ENCODE measurements at regions not wholly inside any gene's neighbourhood (a gene's known extent, or its start where the extent isn't known, plus 50 kb on each side); places are given as distances from the start of the nearest gene placed in this dataset.

DNA sequence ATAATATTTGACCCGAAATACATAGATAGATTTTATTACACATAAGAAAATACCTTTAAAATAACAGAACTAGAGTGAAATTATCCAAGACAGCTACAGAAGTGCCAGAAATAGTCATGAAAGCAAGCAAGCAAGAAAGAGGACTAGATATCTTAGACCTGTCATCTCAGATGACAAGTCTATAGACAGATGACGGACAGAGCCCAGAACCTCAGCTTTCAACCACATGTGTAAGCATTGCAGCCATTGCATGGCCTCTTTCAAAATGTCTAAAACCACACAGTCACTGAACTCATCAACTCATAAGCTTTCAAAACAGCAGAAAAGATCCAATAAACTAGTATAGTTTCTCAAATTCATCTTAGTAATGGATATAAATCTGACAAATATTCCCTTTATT lies 59.8 kb upstream of the FHIT start:
- CTCF ChIA-PET = no interaction called here
- POLR2A ChIA-PET = no interaction called here
- ATAC-seq (no peak), DNase-seq (no peak)
- Mint-ChIP-seq H3K27me3 (peaks cover 6% of the 10 kb centered on the region), H3K27ac (no peak overlapping the region), H3K4me3 (no peak overlapping the region), H3K4me1 (no peaks in the 10 kb centered on the region), H3K36me3 (ENCODE audit: low read depth) (no peaks in the 10 kb centered on the region), H3K9me3 (ENCODE audit: low read depth) (peaks cover 1% of the 10 kb centered on the region)
- intact Hi-C loops (cut with DNase I, micrococcal nuclease) = no loop called here

DNA sequence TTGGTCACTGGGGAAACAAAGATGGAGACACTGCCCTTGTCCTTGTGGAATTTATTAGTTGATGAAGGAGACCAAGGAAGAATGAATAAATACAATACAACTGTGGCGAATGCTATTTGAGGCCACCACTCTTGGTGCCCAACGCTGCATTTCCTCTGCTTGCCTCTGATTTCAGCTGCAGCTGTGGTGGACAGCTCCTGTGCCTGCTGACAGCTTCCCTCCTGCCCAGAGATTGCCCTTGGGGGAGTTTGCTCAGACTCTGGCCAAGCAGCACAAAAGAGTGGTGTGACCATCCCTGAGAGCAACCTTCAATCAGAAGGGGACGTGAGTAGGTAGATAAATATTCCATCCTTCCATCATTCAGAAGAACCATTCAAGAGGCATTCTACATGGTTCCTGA lies 64.6 kb upstream of the FHIT start:
- ATAC-seq (no peak), DNase-seq (peak; percentile 5)
- Mint-ChIP-seq H3K27me3 (peaks cover 11% of the 10 kb centered on the region), H3K9me3 (ENCODE audit: low read depth) (no peaks in the 10 kb centered on the region), H3K36me3 (ENCODE audit: low read depth) (no peaks in the 10 kb centered on the region), H3K4me1 (no peaks in the 10 kb centered on the region), H3K27ac (no peak overlapping the region), H3K4me3 (no peak overlapping the region)
- intact Hi-C loops (cut with DNase I, micrococcal nuclease) = no loop called here
- POLR2A ChIA-PET = no interaction called here
- CTCF ChIA-PET = no interaction called here

DNA sequence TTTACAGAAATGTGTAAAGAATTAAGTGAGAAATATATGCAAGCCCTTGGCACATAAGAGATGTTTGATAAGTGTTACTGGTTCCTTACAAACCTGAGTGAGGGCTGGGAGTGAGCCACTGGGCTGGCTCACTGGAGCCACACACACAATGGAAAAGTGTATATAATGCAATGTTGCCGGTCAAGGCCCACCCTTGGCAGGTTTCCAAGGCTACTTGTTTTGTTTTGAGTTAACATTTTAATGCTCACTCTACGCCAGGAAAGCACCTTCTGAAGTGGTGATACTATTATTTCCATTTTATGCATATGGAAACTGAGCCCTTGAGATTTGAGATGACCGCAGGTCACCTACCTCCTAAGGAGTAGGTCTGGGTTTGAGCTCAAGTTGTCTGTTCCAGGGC lies 71.8 kb upstream of the FHIT start:
- Mint-ChIP-seq H3K27me3 (peaks cover 3% of the 10 kb centered on the region), H3K4me1 (no peaks in the 10 kb centered on the region), H3K36me3 (ENCODE audit: low read depth) (no peaks in the 10 kb centered on the region), H3K27ac (no peak overlapping the region), H3K4me3 (no peak overlapping the region), H3K9me3 (ENCODE audit: low read depth) (no peaks in the 10 kb centered on the region)
- ChIA-PET POLR2A (no interaction called here), CTCF (no interaction called here)
- no peak for DNase-seq
- intact Hi-C loops (cut with DNase I, micrococcal nuclease) = no loop called here
- ATAC-seq = no peak

DNA sequence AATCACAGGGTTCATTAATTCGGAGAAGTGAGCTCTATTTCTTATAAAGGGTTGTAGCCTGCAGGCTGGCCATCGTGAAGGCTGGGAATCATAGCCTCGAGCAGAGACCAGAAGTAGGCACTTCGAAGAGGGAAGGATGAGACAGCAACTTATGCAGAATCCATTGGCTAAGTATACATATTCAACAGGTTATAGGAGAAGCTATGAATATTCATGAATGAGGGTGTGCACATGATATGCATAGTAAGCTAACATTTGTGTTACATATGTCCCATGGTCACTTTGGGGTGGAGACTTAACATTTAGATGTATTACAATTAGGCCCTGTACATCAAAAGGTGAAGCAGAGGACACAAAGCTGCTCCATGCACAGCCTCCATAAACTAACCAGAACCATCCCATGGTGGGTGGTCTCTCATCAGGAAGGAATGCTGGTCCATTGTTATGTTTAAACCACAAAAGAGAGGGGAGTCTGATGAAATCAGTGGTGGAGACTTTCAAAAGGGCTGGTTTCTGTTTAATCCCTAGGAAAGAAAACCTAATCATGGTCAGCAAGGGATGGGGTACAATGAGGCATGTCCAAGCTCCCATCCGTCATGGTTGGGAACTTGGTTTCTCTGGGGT lies 80.8 kb upstream of the FHIT start:
- no peak for DNase-seq
- Mint-ChIP-seq H3K4me1 (no peaks in the 10 kb centered on the region), H3K27ac (no peak overlapping the region), H3K36me3 (ENCODE audit: low read depth) (no peaks in the 10 kb centered on the region), H3K4me3 (no peak overlapping the region), H3K9me3 (ENCODE audit: low read depth) (no peaks in the 10 kb centered on the region), H3K27me3 (peaks cover 8% of the 10 kb centered on the region)
- ChIA-PET CTCF (no interaction called here), POLR2A (no interaction called here)
- intact Hi-C loops (cut with DNase I, micrococcal nuclease) = no loop called here
- ATAC-seq = no peak

DNA sequence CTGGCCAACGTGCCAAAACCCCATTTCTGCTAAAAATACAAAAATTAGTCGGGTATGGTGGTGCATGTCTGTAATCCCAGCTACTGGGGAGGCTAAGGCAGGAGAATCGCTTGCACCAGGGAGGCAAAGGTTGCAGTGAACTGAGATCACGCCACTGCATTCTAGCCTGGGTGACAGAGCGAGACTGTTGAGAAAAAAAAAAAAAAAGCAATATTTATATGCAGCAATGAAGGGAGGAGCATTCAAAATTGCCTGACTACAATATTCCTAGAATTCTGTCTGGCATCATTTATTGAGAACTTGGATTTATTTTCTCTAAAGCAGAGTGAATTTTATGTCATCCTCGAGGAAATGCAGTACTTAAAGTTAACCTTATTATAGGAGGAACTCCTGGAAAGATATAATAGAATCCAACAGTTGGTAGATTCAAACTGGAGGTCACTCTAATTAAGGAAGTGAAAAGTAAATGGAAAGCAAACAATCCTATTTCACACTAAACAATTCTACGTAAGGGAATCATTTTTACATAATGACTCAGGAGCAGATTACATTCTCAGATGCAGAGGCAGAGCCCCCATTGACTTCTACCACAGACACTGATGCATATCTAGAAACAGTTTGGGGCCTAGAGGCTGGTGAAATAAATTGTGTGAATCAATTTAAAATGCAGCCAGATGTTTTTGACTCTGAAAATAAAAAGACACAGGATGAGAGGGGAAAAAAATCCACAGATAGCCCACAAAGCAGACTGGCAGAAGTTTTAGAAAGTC lies 82.1 kb upstream of the FHIT start:
- POLR2A ChIA-PET = no interaction called here
- no peaks in the 10 kb centered on the region for H3K9me3 Mint-ChIP-seq (ENCODE audit: low read depth)
- no peak overlapping the region for H3K27ac Mint-ChIP-seq

DNA sequence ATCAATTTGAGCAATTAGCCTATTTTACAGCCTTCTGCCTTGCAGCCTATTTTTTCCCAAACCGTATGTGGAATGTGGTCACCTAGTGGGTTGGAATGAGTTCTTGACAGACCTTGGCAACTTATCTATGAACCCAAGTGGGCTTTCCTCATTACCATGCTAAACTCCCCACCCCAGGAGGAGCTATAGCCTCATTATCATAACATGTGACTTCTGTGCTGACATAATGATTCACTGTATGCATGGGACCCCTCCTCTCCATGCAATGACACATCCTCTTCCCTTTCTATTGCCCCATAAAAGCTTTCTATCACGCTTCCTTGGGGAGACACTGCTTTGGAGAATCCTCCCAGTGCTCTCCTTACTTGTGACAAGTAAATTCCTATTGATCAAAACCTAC lies 83.5 kb upstream of the FHIT start:
- ChIA-PET CTCF (no interaction called here), POLR2A (no interaction called here)
- Mint-ChIP-seq H3K27ac (no peak overlapping the region), H3K27me3 (peaks cover 6% of the 10 kb centered on the region), H3K4me1 (no peaks in the 10 kb centered on the region), H3K36me3 (ENCODE audit: low read depth) (no peaks in the 10 kb centered on the region), H3K4me3 (no peak overlapping the region), H3K9me3 (ENCODE audit: low read depth) (no peaks in the 10 kb centered on the region)
- ATAC-seq (no peak), DNase-seq (no peak)
- intact Hi-C loops (cut with DNase I, micrococcal nuclease) = no loop called here

More for the DNA sequence above, 82.1 kb upstream of the FHIT start:
- DNase-seq = no peak
- Mint-ChIP-seq H3K27me3 (peaks cover 8% of the 10 kb centered on the region), H3K4me1 (no peaks in the 10 kb centered on the region), H3K4me3 (no peak overlapping the region), H3K36me3 (ENCODE audit: low read depth) (no peaks in the 10 kb centered on the region)
- intact Hi-C loops (cut with DNase I, micrococcal nuclease) = no loop called here
- no peak for ATAC-seq
- CTCF ChIA-PET = interaction anchor here (0.6 kb wide), 1 partner anchor 16 kb away, joined by 3 read pairs; no protein-coding TSS in a partner anchor

DNA sequence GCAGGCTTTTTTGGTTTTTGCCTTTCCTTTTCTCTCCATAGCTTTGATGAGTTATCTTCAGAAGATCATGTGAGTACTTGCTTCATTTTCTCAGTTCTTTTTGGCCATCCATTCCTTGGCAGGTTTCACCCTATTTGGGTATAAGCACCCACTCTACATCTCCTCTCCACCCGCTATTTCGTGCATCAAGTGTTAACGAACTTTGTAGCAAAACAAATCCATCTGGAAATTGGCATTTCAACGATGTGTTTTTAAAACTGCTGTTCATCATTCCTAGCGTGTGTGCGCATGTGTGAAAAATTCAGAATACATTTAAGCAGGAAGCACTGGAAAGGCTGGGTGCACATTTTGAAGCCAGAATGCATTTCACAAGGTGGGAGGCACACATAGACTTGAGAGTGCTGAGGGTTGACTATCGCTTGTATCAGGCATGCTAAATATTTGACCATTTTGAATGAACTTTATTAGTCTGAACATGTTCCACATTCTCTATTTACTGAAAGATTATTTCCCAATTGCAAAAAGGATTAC lies 89.7 kb upstream of the FHIT start:
- peaks cover 1% of the 10 kb centered on the region for H3K27me3 Mint-ChIP-seq
- no peaks in the 10 kb centered on the region for H3K4me1 Mint-ChIP-seq
- no peak overlapping the region for H3K27ac Mint-ChIP-seq
- ChIA-PET POLR2A (no interaction called here), CTCF (no interaction called here)
- H3K4me3 Mint-ChIP-seq = no peak overlapping the region
- no peaks in the 10 kb centered on the region for H3K36me3 Mint-ChIP-seq (ENCODE audit: low read depth)
- DNase-seq (no peak), ATAC-seq (no peak)
- intact Hi-C loops (cut with DNase I, micrococcal nuclease) = no loop called here
- H3K9me3 Mint-ChIP-seq (ENCODE audit: low read depth) = no peaks in the 10 kb centered on the region

DNA sequence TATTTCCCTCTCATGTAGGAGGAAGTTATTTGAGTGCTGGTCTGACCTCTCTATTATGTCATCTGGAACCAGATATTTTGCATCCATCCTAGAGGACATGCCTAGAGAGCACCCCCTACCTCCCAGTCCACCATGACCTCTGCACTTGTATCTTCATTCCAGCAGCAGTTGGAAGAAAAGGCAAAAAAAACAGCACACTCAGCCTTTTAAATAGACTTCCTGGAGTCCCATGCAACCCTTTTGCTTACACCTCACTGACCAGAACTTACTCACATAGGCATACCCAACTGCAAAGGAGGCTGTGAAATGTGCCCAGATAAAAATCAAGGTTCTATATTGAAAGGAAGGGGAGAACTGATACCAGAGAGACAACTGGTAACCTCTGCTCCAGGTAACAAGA lies 92.3 kb upstream of the FHIT start:
- CTCF ChIA-PET = no interaction called here
- Mint-ChIP-seq H3K4me1 (no peaks in the 10 kb centered on the region), H3K27ac (no peak overlapping the region), H3K9me3 (ENCODE audit: low read depth) (no peaks in the 10 kb centered on the region), H3K27me3 (peaks cover 1% of the 10 kb centered on the region), H3K36me3 (ENCODE audit: low read depth) (no peaks in the 10 kb centered on the region), H3K4me3 (no peak overlapping the region)
- intact Hi-C loops (cut with DNase I, micrococcal nuclease) = no loop called here
- DNase-seq (no peak), ATAC-seq (no peak)
- POLR2A ChIA-PET = interaction anchor here (0.7 kb wide), 2 partner anchors 8 to 23 kb away, joined by 4 read pairs; no protein-coding TSS in a partner anchor

DNA sequence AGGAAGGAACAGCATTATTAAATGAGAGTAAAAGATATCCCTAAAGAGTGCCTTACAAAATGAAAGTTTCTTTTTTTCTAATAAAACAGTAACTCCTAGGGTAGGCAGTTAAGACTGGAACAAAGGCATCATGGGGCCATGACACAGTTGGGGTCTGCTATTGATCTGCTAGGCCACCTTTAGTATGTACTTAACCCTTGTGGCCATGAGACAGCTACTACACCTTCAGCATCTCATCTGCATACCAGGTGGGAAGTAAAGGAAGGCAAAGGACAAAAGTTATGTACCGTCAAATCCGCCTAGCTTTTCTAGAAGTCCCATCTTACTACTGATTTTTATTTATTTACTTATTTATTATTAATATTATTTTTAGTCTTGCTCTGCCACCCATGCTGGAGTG lies 93.8 kb upstream of the FHIT start:
- ChIA-PET CTCF (interaction anchor here (0.6 kb wide), 1 partner anchor 210 kb away, joined by 3 read pairs; no protein-coding TSS in a partner anchor), POLR2A (no interaction called here)
- Mint-ChIP-seq H3K36me3 (ENCODE audit: low read depth) (no peaks in the 10 kb centered on the region), H3K9me3 (ENCODE audit: low read depth) (no peaks in the 10 kb centered on the region), H3K27ac (no peak overlapping the region), H3K4me1 (no peaks in the 10 kb centered on the region), H3K27me3 (peaks cover 1% of the 10 kb centered on the region), H3K4me3 (no peak overlapping the region)
- intact Hi-C loops (cut with DNase I, micrococcal nuclease) = no loop called here
- ATAC-seq (no peak), DNase-seq (no peak)

DNA sequence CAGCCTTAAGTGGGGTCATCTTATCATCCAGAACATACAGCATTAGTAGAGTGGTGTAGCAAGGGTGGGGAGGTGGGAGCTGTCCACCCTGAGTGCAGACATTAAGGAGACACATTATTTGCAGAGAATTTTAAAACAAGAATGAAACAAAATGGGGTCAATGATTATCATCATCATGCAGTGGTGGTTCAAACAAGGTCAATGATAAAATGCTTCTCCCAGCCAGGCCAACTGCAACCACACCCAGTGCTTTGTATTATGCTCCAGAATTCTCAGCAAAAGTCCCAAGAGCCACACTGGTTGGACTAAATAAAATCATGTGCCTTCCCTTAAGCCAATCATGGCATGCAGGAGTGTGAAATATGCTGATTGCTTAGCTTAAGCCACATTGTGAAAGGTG lies 96.7 kb upstream of the FHIT start:
- Mint-ChIP-seq H3K9me3 (ENCODE audit: low read depth) (no peaks in the 10 kb centered on the region), H3K4me3 (no peak overlapping the region), H3K4me1 (no peaks in the 10 kb centered on the region), H3K27me3 (peaks cover 1% of the 10 kb centered on the region), H3K27ac (no peak overlapping the region), H3K36me3 (ENCODE audit: low read depth) (no peaks in the 10 kb centered on the region)
- ATAC-seq = no peak
- DNase-seq = no peak
- ChIA-PET POLR2A (no interaction called here), CTCF (no interaction called here)
- intact Hi-C loops (cut with DNase I, micrococcal nuclease) = no loop called here

DNA sequence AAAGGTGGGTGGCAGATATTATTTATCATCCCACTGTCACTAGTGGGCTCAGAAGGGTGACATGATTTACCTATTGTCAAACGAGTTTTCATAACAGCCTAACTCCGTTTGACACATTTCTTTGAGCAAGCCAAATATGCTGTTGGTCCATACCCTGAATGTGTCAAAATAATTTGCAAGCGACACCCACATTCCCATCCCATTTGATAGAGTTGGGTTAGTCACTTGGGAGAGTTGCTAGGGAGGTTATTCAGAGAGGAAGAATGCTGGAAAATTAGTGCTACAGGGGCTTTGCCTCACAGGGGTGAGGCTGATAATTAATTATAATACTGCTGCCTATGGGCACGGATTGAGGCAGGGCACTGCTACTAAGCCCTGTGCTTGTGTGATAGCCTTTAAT lies 98.5 kb upstream of the FHIT start:
- intact Hi-C loops (cut with DNase I, micrococcal nuclease) = no loop called here
- H3K9me3 Mint-ChIP-seq (ENCODE audit: low read depth) = no peaks in the 10 kb centered on the region
- H3K36me3 Mint-ChIP-seq (ENCODE audit: low read depth) = no peaks in the 10 kb centered on the region
- CTCF ChIA-PET = no interaction called here
- H3K27me3 Mint-ChIP-seq = peaks cover 1% of the 10 kb centered on the region
- H3K4me3 Mint-ChIP-seq = no peak overlapping the region
- H3K27ac Mint-ChIP-seq = no peak overlapping the region
- ATAC-seq = no peak
- DNase-seq = no peak
- POLR2A ChIA-PET = no interaction called here
- no peaks in the 10 kb centered on the region for H3K4me1 Mint-ChIP-seq

DNA sequence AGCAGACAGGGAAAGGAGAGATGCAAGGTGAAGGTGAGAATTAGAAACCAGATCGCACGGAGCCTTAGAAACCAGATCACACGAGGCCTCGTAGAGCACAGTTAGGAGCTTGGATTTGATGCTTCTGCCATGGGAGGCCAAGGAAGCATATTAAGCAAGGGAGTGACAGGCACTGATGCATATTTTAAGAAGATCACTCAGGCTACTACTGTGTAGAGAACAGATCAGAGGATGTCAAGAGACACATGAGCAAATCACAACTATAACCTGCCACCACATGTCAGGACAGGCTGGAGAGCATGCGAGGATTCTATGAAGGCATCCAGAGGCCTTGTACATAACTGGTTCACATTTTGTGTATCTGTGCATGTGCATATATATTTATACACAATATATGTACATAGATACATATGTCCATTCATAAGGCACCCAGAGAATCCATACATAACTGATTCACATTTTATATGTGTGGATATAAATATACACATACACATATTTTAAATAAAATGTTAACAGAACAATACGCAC lies 99.6 kb upstream of the FHIT start:
- no peaks in the 10 kb centered on the region for H3K36me3 Mint-ChIP-seq (ENCODE audit: low read depth)
- CTCF ChIA-PET = no interaction called here
- H3K4me3 Mint-ChIP-seq = no peak overlapping the region
- intact Hi-C loops (cut with DNase I, micrococcal nuclease) = no loop called here
- no peaks in the 10 kb centered on the region for H3K9me3 Mint-ChIP-seq (ENCODE audit: low read depth)
- ATAC-seq (no peak), DNase-seq (no peak)
- no peak overlapping the region for H3K27ac Mint-ChIP-seq
- no peaks in the 10 kb centered on the region for H3K4me1 Mint-ChIP-seq
- POLR2A ChIA-PET = no interaction called here
- H3K27me3 Mint-ChIP-seq = peaks cover 4% of the 10 kb centered on the region

All from activated CD4-positive, alpha-beta T cell treated with anti-CD3 and anti-CD28 coated beads for 36 hours (primary cell).